ENCODE measurements at regions not wholly inside any gene's neighbourhood (a gene's known extent, or its start where the extent isn't known, plus 50 kb on each side); places are given as distances from the start of the nearest gene placed in this dataset.

GRCh38 chr12:24533716-24534352 lies 415.1 kb downstream of the BCAT1 start:
- Histone ChIP-seq H3K27ac (ENCODE audit: low read length) (no peak overlapping the region), H3K4me1 (ENCODE audit: control insufficient read depth, insufficient read depth, low read length) (no peaks in the 10 kb centered on the region), H3K36me3 (ENCODE audit: control insufficient read depth, insufficient read depth, low read length) (no peaks in the 10 kb centered on the region), H3K9me3 (ENCODE audit: control insufficient read depth, insufficient read depth, low read depth, low read length) (no peaks in the 10 kb centered on the region), H3K27me3 (ENCODE audit: control insufficient read depth, insufficient read depth, low read length) (no peaks in the 10 kb centered on the region), H3K4me3 (ENCODE audit: low read depth in 2 of 2, low read length in 2 of 2) (no peak overlapping the region)
- in situ Hi-C loops (cut with HindIII; ENCODE audit: low pct_unique_long_range_greater_than_20kb, low sequenced_read_pairs) (no loop called here), intact Hi-C loops (cut with micrococcal nuclease; ENCODE audit: unreplicated experiment) (no loop called here)
- POLR2A ChIA-PET, result no interaction called here
- DNase-seq (ENCODE audit: low read depth, low spot score), result no peak
- TF ChIP-seq SIN3A (IDR thresholded peaks at IDR 0.05; ENCODE audit: borderline replicate concordance, insufficient read depth, low read depth, low read length), result no peak
- no peak for TF ChIP-seq TCF7L2 (IDR thresholded peaks at IDR 0.05; ENCODE audit: low read depth, low read length)
- no peak for TF ChIP-seq POLR2AphosphoS5 (IDR thresholded peaks at IDR 0.05; ENCODE audit: low read depth, low read length)
- TF ChIP-seq REST (IDR thresholded peaks at IDR 0.05; ENCODE audit: insufficient read depth in 1 of 2, low read depth in 2 of 2, low read length in 1 of 2), result no peak
- TF ChIP-seq, protein P1, sequence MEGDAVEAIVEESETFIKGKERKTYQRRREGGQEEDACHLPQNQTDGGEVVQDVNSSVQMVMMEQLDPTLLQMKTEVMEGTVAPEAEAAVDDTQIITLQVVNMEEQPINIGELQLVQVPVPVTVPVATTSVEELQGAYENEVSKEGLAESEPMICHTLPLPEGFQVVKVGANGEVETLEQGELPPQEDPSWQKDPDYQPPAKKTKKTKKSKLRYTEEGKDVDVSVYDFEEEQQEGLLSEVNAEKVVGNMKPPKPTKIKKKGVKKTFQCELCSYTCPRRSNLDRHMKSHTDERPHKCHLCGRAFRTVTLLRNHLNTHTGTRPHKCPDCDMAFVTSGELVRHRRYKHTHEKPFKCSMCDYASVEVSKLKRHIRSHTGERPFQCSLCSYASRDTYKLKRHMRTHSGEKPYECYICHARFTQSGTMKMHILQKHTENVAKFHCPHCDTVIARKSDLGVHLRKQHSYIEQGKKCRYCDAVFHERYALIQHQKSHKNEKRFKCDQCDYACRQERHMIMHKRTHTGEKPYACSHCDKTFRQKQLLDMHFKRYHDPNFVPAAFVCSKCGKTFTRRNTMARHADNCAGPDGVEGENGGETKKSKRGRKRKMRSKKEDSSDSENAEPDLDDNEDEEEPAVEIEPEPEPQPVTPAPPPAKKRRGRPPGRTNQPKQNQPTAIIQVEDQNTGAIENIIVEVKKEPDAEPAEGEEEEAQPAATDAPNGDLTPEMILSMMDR (IDR thresholded peaks at IDR 0.05), result no peak; the same call in 1 of the 2 replicates
- ATAC-seq, result no peak
- BruUV-seq (replicated peaks), result no TSS peak
- CTCF ChIA-PET, result no interaction called here

- BruUV-seq (replicated peaks), result no TSS peak
- Histone ChIP-seq H3K4me3 (ENCODE audit: low read depth in 2 of 2, low read length in 2 of 2) (no peak overlapping the region), H3K4me1 (ENCODE audit: control insufficient read depth, insufficient read depth, low read length) (no peaks in the 10 kb centered on the region), H3K36me3 (ENCODE audit: control insufficient read depth, insufficient read depth, low read length) (no peaks in the 10 kb centered on the region), H3K27ac (ENCODE audit: low read length) (no peak overlapping the region), H3K27me3 (ENCODE audit: control insufficient read depth, insufficient read depth, low read length) (no peaks in the 10 kb centered on the region), H3K9me3 (ENCODE audit: control insufficient read depth, insufficient read depth, low read depth, low read length) (no peaks in the 10 kb centered on the region)
- in situ Hi-C loops (cut with HindIII; ENCODE audit: low pct_unique_long_range_greater_than_20kb, low sequenced_read_pairs) (no loop called here), intact Hi-C loops (cut with micrococcal nuclease; ENCODE audit: unreplicated experiment) (no loop called here)
- TF ChIP-seq POLR2AphosphoS5 (IDR thresholded peaks at IDR 0.05; ENCODE audit: low read depth, low read length), result no peak
- no peak for TF ChIP-seq SIN3A (IDR thresholded peaks at IDR 0.05; ENCODE audit: borderline replicate concordance, insufficient read depth, low read depth, low read length)
- no peak for TF ChIP-seq REST (IDR thresholded peaks at IDR 0.05; ENCODE audit: insufficient read depth in 1 of 2, low read depth in 2 of 2, low read length in 1 of 2)
- no peak for TF ChIP-seq TCF7L2 (IDR thresholded peaks at IDR 0.05; ENCODE audit: low read depth, low read length)
- TF ChIP-seq, protein P1 (IDR thresholded peaks at IDR 0.05), result no peak
- ChIA-PET POLR2A (no interaction called here), CTCF (no interaction called here)
- ATAC-seq, result no peak
- no peak for DNase-seq (ENCODE audit: low read depth, low spot score)
Observed at GRCh38 chr12:24530689-24531088, 418.2 kb downstream of the BCAT1 start.

All from Panc1 (cell line).